ENCODE measurements at regions not wholly inside any gene's neighbourhood (a gene's known extent, or its start where the extent isn't known, plus 50 kb on each side); places are given as distances from the start of the nearest gene placed in this dataset.

- Histone ChIP-seq H3K36me3 (ENCODE audit: insufficient read depth, low read length) (no peaks in the 10 kb centered on the region), H4K20me1 (ENCODE audit: insufficient read depth) (no peaks in the 10 kb centered on the region), H2AFZ (ENCODE audit: low read depth, low read length) (no peak overlapping the region), H3F3A (ENCODE audit: insufficient read depth, low read length, poor library complexity, severe bottlenecking) (no peaks in the 10 kb centered on the region), H3K9me2 (ENCODE audit: insufficient read depth, low read length) (no peaks in the 10 kb centered on the region), H3K79me2 (replicated peaks; ENCODE audit: insufficient read depth, low read length) (no peaks in the 10 kb centered on the region), H3K27ac (ENCODE audit: low read length) (no peak overlapping the region), H3K9me3 (ENCODE audit: low read length) (no peaks in the 10 kb centered on the region), H3K4me2 (ENCODE audit: low read length) (no peak overlapping the region), H3K27me3 (ENCODE audit: insufficient read depth, low read depth, low read length) (no peaks in the 10 kb centered on the region), H3K4me3 (ENCODE audit: low read length) (no peak overlapping the region), H3K9ac (ENCODE audit: low read length) (no peak overlapping the region)
- no peak for TF ChIP-seq EZH2 (IDR thresholded peaks at IDR 0.05; ENCODE audit: borderline replicate concordance, insufficient read depth, low read length, poor library complexity, severe bottlenecking)
- no peak for TF ChIP-seq EP300 (conservative IDR thresholded peaks at IDR 0.05; ENCODE audit: poor library complexity, severe bottlenecking)
- TF ChIP-seq, protein P1, sequence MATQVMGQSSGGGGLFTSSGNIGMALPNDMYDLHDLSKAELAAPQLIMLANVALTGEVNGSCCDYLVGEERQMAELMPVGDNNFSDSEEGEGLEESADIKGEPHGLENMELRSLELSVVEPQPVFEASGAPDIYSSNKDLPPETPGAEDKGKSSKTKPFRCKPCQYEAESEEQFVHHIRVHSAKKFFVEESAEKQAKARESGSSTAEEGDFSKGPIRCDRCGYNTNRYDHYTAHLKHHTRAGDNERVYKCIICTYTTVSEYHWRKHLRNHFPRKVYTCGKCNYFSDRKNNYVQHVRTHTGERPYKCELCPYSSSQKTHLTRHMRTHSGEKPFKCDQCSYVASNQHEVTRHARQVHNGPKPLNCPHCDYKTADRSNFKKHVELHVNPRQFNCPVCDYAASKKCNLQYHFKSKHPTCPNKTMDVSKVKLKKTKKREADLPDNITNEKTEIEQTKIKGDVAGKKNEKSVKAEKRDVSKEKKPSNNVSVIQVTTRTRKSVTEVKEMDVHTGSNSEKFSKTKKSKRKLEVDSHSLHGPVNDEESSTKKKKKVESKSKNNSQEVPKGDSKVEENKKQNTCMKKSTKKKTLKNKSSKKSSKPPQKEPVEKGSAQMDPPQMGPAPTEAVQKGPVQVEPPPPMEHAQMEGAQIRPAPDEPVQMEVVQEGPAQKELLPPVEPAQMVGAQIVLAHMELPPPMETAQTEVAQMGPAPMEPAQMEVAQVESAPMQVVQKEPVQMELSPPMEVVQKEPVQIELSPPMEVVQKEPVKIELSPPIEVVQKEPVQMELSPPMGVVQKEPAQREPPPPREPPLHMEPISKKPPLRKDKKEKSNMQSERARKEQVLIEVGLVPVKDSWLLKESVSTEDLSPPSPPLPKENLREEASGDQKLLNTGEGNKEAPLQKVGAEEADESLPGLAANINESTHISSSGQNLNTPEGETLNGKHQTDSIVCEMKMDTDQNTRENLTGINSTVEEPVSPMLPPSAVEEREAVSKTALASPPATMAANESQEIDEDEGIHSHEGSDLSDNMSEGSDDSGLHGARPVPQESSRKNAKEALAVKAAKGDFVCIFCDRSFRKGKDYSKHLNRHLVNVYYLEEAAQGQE (IDR thresholded peaks at IDR 0.05; ENCODE audit: borderline replicate concordance), result no peak
- TF ChIP-seq CTCF (IDR thresholded peaks at IDR 0.05; ENCODE audit: poor library complexity, severe bottlenecking), result no peak
- TF ChIP-seq POLR2AphosphoS5 (IDR thresholded peaks at IDR 0.05), result no peak
- no peak for TF ChIP-seq RAD21 (conservative IDR thresholded peaks at IDR 0.05)
- no peak for TF ChIP-seq MXI1 (conservative IDR thresholded peaks at IDR 0.05; ENCODE audit: poor library complexity, severe bottlenecking)
- no peak for TF ChIP-seq TAF1 (IDR thresholded peaks at IDR 0.05; ENCODE audit: low read depth)
- no peak for TF ChIP-seq SMC3 (conservative IDR thresholded peaks at IDR 0.05; ENCODE audit: poor library complexity)
Measured at GRCh38 chr6:150676772-150677171, 77.1 kb downstream of the PLEKHG1 start.

DNA sequence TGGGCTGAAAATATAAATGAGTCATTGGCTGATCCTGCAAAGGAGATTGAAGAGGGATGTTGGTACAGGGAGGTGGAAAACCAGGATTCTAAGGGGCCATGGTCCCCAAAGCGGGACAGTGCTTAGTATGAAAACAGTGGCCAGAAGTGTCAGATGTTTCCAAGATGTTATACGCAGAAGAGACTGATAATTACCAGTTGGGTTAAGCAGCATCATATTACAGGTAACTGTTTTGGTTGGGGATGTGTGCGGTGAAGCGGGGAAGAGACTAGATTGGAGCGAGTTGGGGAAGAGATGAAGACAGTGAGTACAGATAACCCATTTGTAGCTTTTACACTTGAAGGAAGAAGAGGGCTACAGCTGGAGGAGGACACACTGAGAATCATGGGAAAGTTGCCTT is 80.8 kb downstream of the PLEKHG1 start:
- Histone ChIP-seq H3K27ac (ENCODE audit: low read length) (no peak overlapping the region), H3F3A (ENCODE audit: insufficient read depth, low read length, poor library complexity, severe bottlenecking) (no peaks in the 10 kb centered on the region), H3K9ac (ENCODE audit: low read length) (no peak overlapping the region), H2AFZ (ENCODE audit: low read depth, low read length) (no peak overlapping the region), H4K20me1 (ENCODE audit: insufficient read depth) (no peaks in the 10 kb centered on the region), H3K9me2 (ENCODE audit: insufficient read depth, low read length) (no peaks in the 10 kb centered on the region), H3K27me3 (ENCODE audit: insufficient read depth, low read depth, low read length) (no peaks in the 10 kb centered on the region), H3K9me3 (ENCODE audit: low read length) (no peaks in the 10 kb centered on the region), H3K4me2 (ENCODE audit: low read length) (no peak overlapping the region), H3K4me3 (ENCODE audit: low read length) (no peak overlapping the region), H3K36me3 (ENCODE audit: insufficient read depth, low read length) (no peaks in the 10 kb centered on the region), H3K79me2 (replicated peaks; ENCODE audit: insufficient read depth, low read length) (no peaks in the 10 kb centered on the region)
- TF ChIP-seq CTCF (IDR thresholded peaks at IDR 0.05; ENCODE audit: poor library complexity, severe bottlenecking) (no peak), SMC3 (conservative IDR thresholded peaks at IDR 0.05; ENCODE audit: poor library complexity) (no peak), EZH2 (IDR thresholded peaks at IDR 0.05; ENCODE audit: borderline replicate concordance, insufficient read depth, low read length, poor library complexity, severe bottlenecking) (no peak), TAF1 (IDR thresholded peaks at IDR 0.05; ENCODE audit: low read depth) (no peak), POLR2AphosphoS5 (IDR thresholded peaks at IDR 0.05) (no peak)

Data from neural cell (in vitro differentiated cells).